Stomach smooth muscle (tissue), 2 donors: ENCODE measurements at regions not wholly inside any gene's neighbourhood (a gene's known extent, or its start where the extent isn't known, plus 50 kb on each side); places are given as distances from the start of the nearest gene placed in this dataset.

Experiments used
- H3K27ac ChIP-seq: one replicate; pipeline ENCODE4 v1.7.0; 2013; ENCODE audit warnings: mild to moderate bottlenecking, low read length, inconsistent platforms
- H3K27me3 ChIP-seq, 2 donors: one replicate each; pipeline ENCODE4 v1.7.0; 2013; ENCODE audit warnings: low read length in 2 of 2; ENCODE audit not compliant: insufficient read depth in 2 of 2, control insufficient read depth in 1 of 2
- H3K36me3 ChIP-seq, 2 donors: one replicate each; pipeline ENCODE4 v1.7.0; 2013; ENCODE audit warnings: low read length in 2 of 2; ENCODE audit not compliant: control insufficient read depth in 2 of 2, insufficient read depth in 2 of 2
- H3K4me1 ChIP-seq: one replicate; pipeline ENCODE4 v1.7.0; 2013; ENCODE audit warnings: low read length; ENCODE audit not compliant: control insufficient read depth, insufficient read depth
- H3K4me3 ChIP-seq, 2 donors: one replicate each; pipeline ENCODE4 v1.7.0; 2013; ENCODE audit warnings: low read length in 2 of 2
- H3K9ac ChIP-seq, 2 donors: one replicate each; pipeline ENCODE4 v1.7.0; 2013; ENCODE audit warnings: low read length in 2 of 2, mild to moderate bottlenecking in 1 of 2
- H3K9me3 ChIP-seq, 2 donors: one replicate each; pipeline ENCODE4 v1.7.0; 2013; ENCODE audit warnings: low read length in 2 of 2; ENCODE audit not compliant: control insufficient read depth in 2 of 2
- donor health status: healthy.
- donor health status: Pancreatic carcinoma.

DNA sequence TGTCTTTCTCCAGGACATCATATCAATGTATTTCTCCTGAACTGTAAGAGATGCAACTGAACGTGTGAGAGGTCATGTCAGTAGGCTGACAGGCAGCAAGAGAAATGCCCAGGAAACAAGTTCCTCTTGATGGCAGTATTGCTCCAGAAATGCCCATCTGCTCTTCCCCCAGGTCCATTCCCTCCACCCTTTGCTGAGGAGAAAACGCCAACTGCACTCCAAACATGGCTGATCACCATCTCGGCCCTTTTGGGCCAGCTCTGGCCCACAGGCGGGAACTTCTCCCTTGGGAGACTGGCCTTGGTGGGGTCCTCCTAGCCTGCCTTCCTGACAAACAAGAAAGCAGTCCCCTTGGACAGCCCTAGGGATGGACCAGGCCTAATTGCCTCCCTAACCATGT lies 276.5 kb upstream of the AGTR2 start:
- H3K9ac ChIP-seq, result no peak overlapping the region
- peaks cover 27% of the 10 kb centered on the region for H3K4me1 ChIP-seq
- H3K36me3 ChIP-seq, result peaks cover 3 to 4% of the 10 kb centered on the region in 2 donors
- H3K9me3 ChIP-seq, result no peaks in the 10 kb centered on the region
- H3K27me3 ChIP-seq, result no peaks in the 10 kb centered on the region
- H3K4me3 ChIP-seq, result no peak overlapping the region
- no peak overlapping the region for H3K27ac ChIP-seq

DNA sequence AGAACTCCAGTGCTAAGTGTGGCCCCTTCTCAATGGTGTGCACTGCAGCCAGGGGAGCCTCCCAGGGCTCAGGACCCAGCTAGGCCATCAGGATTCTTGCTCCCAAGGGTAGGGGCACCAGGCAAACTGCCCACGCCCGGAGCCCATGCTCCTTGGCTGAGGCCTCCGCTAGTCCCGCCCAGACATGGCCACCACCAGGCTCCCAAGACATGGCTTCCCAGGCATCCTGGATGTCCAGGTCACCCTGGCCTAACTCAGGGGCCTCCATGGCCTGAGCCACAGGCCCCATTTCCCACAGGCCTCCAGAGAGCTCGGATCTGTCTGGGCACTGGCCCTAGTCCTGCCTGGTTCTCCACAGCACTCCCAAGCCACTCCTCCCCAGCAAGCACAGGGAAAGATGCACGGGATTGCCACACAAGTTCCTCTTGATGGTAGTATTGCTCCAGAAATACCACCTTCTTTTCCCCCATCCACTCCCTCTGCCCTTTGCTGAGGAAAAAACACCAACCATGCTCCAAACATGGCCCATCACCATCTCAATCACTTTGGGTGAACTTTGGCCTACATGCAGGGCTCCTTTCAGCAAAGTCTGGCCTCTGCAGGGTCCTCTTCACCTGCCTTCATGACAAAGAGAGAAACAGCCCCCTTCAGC lies 274.7 kb upstream of the AGTR2 start:
- H3K9ac ChIP-seq, result no peak overlapping the region
- no peaks in the 10 kb centered on the region for H3K9me3 ChIP-seq
- H3K27me3 ChIP-seq, result peaks cover 0 to 2% of the 10 kb centered on the region in 2 donors
- no peaks in the 10 kb centered on the region for H3K36me3 ChIP-seq
- peaks cover 28% of the 10 kb centered on the region for H3K4me1 ChIP-seq
- no peak overlapping the region for H3K27ac ChIP-seq
- H3K4me3 ChIP-seq, result no peak overlapping the region

GRCh38 chrX:115896362-115896761 lies 274.2 kb upstream of the AGTR2 start:
- Histone ChIP-seq H3K9ac (no peak overlapping the region), H3K9me3 (no peaks in the 10 kb centered on the region), H3K27ac (no peak overlapping the region), H3K4me3 (no peak overlapping the region), H3K4me1 (peaks cover 28% of the 10 kb centered on the region), H3K27me3 (peaks cover 0 to 3% of the 10 kb centered on the region in 2 donors), H3K36me3 (no peaks in the 10 kb centered on the region)

GRCh38 chrX:115897956-115898355 lies 272.6 kb upstream of the AGTR2 start:
- Histone ChIP-seq H3K27ac (no peak overlapping the region), H3K9me3 (no peaks in the 10 kb centered on the region), H3K9ac (no peak overlapping the region), H3K4me1 (peaks cover 21% of the 10 kb centered on the region), H3K4me3 (no peak overlapping the region), H3K36me3 (no peaks in the 10 kb centered on the region), H3K27me3 (peaks cover 0 to 3% of the 10 kb centered on the region in 2 donors)

- H3K27ac ChIP-seq, result no peak overlapping the region
- no peak overlapping the region for H3K4me3 ChIP-seq
- H3K9ac ChIP-seq, result no peak overlapping the region
- H3K9me3 ChIP-seq, result no peaks in the 10 kb centered on the region
- peaks cover 16% of the 10 kb centered on the region for H3K4me1 ChIP-seq
- H3K27me3 ChIP-seq, result peaks cover 0 to 5% of the 10 kb centered on the region in 2 donors
- H3K36me3 ChIP-seq, result no peaks in the 10 kb centered on the region
These were observed 272.1 kb upstream of the AGTR2 start for GRCh38 chrX:115898382-115899001.

DNA sequence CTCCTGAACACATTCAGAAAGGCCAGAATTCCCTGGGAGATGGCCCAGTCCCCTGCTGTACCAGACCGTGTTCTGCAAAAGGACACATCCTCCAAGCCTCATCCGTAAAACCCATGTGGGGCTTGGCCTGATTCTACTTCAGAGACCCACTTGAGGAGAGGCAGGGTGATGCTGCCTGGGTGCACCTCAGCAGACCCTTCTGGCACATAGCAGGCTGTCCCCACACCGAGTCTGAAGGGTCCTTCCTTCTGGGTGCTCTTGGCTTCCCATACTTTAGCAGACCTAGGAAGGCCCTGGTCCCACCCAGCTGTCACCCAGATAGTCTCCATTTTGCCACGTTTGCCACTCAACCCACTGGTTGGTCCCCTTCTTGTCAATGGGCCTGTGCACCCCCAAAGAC lies 270.1 kb upstream of the AGTR2 start:
- peaks cover 0 to 7% of the 10 kb centered on the region in 2 donors for H3K27me3 ChIP-seq
- H3K9ac ChIP-seq, result no peak overlapping the region
- no peaks in the 10 kb centered on the region for H3K36me3 ChIP-seq
- no peak overlapping the region for H3K4me3 ChIP-seq
- H3K4me1 ChIP-seq, result peaks cover 10% of the 10 kb centered on the region
- no peak overlapping the region for H3K27ac ChIP-seq
- H3K9me3 ChIP-seq, result no peaks in the 10 kb centered on the region

DNA sequence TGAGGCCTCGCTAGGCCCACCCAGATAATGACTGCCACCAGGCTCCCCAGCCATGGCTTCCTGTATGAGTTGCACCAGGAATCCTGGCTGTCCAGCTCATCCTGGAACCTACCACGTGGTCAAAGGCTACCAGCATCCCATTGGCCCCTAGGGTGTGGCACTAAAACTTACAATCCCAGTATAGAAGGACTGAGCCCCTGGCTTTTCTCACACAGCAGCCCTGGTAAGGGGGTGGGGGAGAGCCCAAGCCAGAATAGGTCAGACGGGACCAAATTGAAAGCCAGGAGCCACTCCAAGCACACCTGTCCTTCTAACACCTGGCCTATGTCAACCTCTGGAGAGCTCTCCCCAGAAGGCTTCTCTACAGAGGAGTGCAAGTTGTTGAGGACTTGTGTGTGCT lies 269.3 kb upstream of the AGTR2 start:
- Histone ChIP-seq H3K36me3 (no peaks in the 10 kb centered on the region), H3K9me3 (no peaks in the 10 kb centered on the region), H3K27me3 (peaks cover 0 to 7% of the 10 kb centered on the region in 2 donors), H3K9ac (no peak overlapping the region), H3K4me1 (peaks cover 10% of the 10 kb centered on the region), H3K4me3 (no peak overlapping the region), H3K27ac (no peak overlapping the region)

GRCh38 chrX:115902995-115903394 lies 267.5 kb upstream of the AGTR2 start:
- no peaks in the 10 kb centered on the region for H3K9me3 ChIP-seq
- no peak overlapping the region for H3K9ac ChIP-seq
- no peak overlapping the region for H3K27ac ChIP-seq
- H3K27me3 ChIP-seq, result peaks cover 0 to 12% of the 10 kb centered on the region in 2 donors
- H3K36me3 ChIP-seq, result no peaks in the 10 kb centered on the region
- H3K4me3 ChIP-seq, result no peak overlapping the region
- peaks cover 10% of the 10 kb centered on the region for H3K4me1 ChIP-seq

GRCh38 chrX:115906276-115906675 lies 264.3 kb upstream of the AGTR2 start:
- Histone ChIP-seq H3K36me3 (no peaks in the 10 kb centered on the region), H3K9me3 (no peaks in the 10 kb centered on the region)

GRCh38 chrX:115906881-115907280 lies 263.7 kb upstream of the AGTR2 start:
- H3K27me3 ChIP-seq, result peaks cover 0 to 8% of the 10 kb centered on the region in 2 donors
- H3K4me1 ChIP-seq, result peaks cover 4% of the 10 kb centered on the region
- H3K9ac ChIP-seq, result no peak overlapping the region
- H3K27ac ChIP-seq, result no peak overlapping the region
- no peaks in the 10 kb centered on the region for H3K36me3 ChIP-seq
- no peaks in the 10 kb centered on the region for H3K9me3 ChIP-seq
- no peak overlapping the region for H3K4me3 ChIP-seq

More at GRCh38 chrX:115906276-115906675, 264.3 kb upstream of the AGTR2 start:
- Histone ChIP-seq H3K9ac (no peak overlapping the region), H3K4me1 (peaks cover 4% of the 10 kb centered on the region), H3K4me3 (no peak overlapping the region), H3K27ac (no peak overlapping the region), H3K27me3 (peaks cover 0 to 10% of the 10 kb centered on the region in 2 donors)

DNA sequence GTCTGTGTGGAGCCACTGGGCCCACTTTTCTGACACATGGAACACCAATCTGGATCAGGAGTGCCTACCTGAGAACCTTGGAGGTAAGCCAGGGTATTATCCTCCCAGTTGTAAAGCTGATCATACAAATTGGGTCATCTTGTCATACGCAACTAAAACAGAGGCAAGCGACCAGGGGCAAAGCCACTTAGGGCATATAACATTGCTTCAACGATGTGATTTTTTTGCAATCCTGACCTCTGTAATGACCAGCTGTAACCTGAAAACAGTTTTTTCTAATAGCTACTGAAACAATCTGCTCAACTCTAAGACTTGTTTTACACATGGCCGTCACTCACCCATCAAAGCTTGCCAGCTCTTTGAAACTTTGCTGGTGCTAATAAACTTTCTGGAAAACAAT lies 261.5 kb upstream of the AGTR2 start:
- Histone ChIP-seq H3K4me3 (no peak overlapping the region), H3K27me3 (peaks cover 0 to 13% of the 10 kb centered on the region in 2 donors), H3K4me1 (peaks cover 6% of the 10 kb centered on the region), H3K9me3 (no peaks in the 10 kb centered on the region), H3K9ac (no peak overlapping the region), H3K36me3 (no peaks in the 10 kb centered on the region), H3K27ac (no peak overlapping the region)
